Activated naive CD4-positive, alpha-beta T cell treated with anti-CD3 and anti-CD28 coated beads for 36 hours (primary cell): ENCODE measurements at regions not wholly inside any gene's neighbourhood (a gene's known extent, or its start where the extent isn't known, plus 50 kb on each side); places are given as distances from the start of the nearest gene placed in this dataset.

Experiments
- CTCF ChIA-PET: fragments of 350-600 bp; sonication (Branson Sonifier 250); formaldehyde crosslinking; loops from one replicate; lab custom pipeline; 2021; ENCODE audit warnings: antibody characterized with exemption; lab: Charles Lee
- DNase-seq: peaks from one replicate; pipeline ENCODE4 v3.0.0-alpha.2; 2020
- H3K27ac Mint-ChIP-seq: one replicate; pipeline ENCODE4 v1.8.0; 2021; ENCODE audit warnings: mild to moderate bottlenecking, mixed read lengths
- H3K27me3 Mint-ChIP-seq: one replicate; pipeline ENCODE4 v1.8.0; 2021; ENCODE audit warnings: low read depth, mixed read lengths
- H3K36me3 Mint-ChIP-seq: one replicate; pipeline ENCODE4 v1.8.0; 2021; ENCODE audit warnings: low read depth, mixed read lengths
- H3K4me1 Mint-ChIP-seq: one replicate; pipeline ENCODE4 v1.8.0; 2021; ENCODE audit warnings: low read depth, mixed read lengths
- H3K4me3 Mint-ChIP-seq: one replicate; pipeline ENCODE4 v1.8.0; 2021; ENCODE audit warnings: mild to moderate bottlenecking, moderate library complexity, mixed read lengths
- H3K9me3 Mint-ChIP-seq: one replicate; pipeline ENCODE4 v1.8.0; 2021; ENCODE audit warnings: mixed read lengths
- intact Hi-C: fragments of 100-400 bp; cut with micrococcal nuclease; formaldehyde crosslinking; loops from one replicate; pipeline ENCODE4 v1.15.1; 2023

GRCh38 chr10:124239134-124239533 is 145.7 kb upstream of the CHST15 start:
- no peaks in the 10 kb centered on the region for H3K9me3 Mint-ChIP-seq
- no peak overlapping the region for H3K27ac Mint-ChIP-seq
- CTCF ChIA-PET, result interaction anchor here (1.0 kb wide), 1 partner anchor 152 kb away, joined by 4 read pairs; no protein-coding TSS in a partner anchor

GRCh38 chr10:124238367-124238766 is 145.0 kb upstream of the CHST15 start:
- Mint-ChIP-seq H3K4me1 (no peaks in the 10 kb centered on the region), H3K27ac (no peak overlapping the region), H3K27me3 (no peaks in the 10 kb centered on the region), H3K9me3 (no peaks in the 10 kb centered on the region), H3K36me3 (no peaks in the 10 kb centered on the region), H3K4me3 (no peak overlapping the region)
- CTCF ChIA-PET, result interaction anchor here (1.0 kb wide), 1 partner anchor 153 kb away, joined by 4 read pairs; no protein-coding TSS in a partner anchor
- intact Hi-C loops, result no loop called here
- no peak for DNase-seq

More at GRCh38 chr10:124239134-124239533, 145.7 kb upstream of the CHST15 start:
- Mint-ChIP-seq H3K4me3 (no peak overlapping the region), H3K4me1 (no peaks in the 10 kb centered on the region), H3K27me3 (no peaks in the 10 kb centered on the region), H3K36me3 (no peaks in the 10 kb centered on the region)
- intact Hi-C loops, result no loop called here
- no peak for DNase-seq

GRCh38 chr10:124237282-124237961 is 144.0 kb upstream of the CHST15 start:
- Mint-ChIP-seq H3K4me3 (no peak overlapping the region), H3K27ac (no peak overlapping the region), H3K9me3 (no peaks in the 10 kb centered on the region), H3K36me3 (no peaks in the 10 kb centered on the region), H3K27me3 (no peaks in the 10 kb centered on the region), H3K4me1 (no peaks in the 10 kb centered on the region)
- intact Hi-C loops, result no loop called here
- CTCF ChIA-PET, result no interaction called here
- no peak for DNase-seq

- Mint-ChIP-seq H3K9me3 (no peaks in the 10 kb centered on the region), H3K4me1 (no peaks in the 10 kb centered on the region), H3K27ac (no peak overlapping the region), H3K36me3 (no peaks in the 10 kb centered on the region), H3K27me3 (no peaks in the 10 kb centered on the region), H3K4me3 (no peak overlapping the region)
- intact Hi-C loops, result no loop called here
- DNase-seq, result no peak
- CTCF ChIA-PET, result no interaction called here
Observed at GRCh38 chr10:124236816-124237215, 143.4 kb upstream of the CHST15 start.

GRCh38 chr10:124236136-124236535 is 142.7 kb upstream of the CHST15 start:
- DNase-seq, result no peak
- Mint-ChIP-seq H3K4me3 (no peak overlapping the region), H3K4me1 (no peaks in the 10 kb centered on the region), H3K9me3 (no peaks in the 10 kb centered on the region), H3K27me3 (no peaks in the 10 kb centered on the region), H3K27ac (no peak overlapping the region), H3K36me3 (no peaks in the 10 kb centered on the region)
- intact Hi-C loops, result no loop called here
- CTCF ChIA-PET, result no interaction called here

GRCh38 chr10:124235232-124235631 is 141.8 kb upstream of the CHST15 start:
- no peak overlapping the region for H3K4me3 Mint-ChIP-seq
- CTCF ChIA-PET, result no interaction called here
- no peak overlapping the region for H3K27ac Mint-ChIP-seq

GRCh38 chr10:124233546-124234138 is 140.2 kb upstream of the CHST15 start:
- DNase-seq, result no peak
- H3K36me3 Mint-ChIP-seq, result no peaks in the 10 kb centered on the region
- H3K4me3 Mint-ChIP-seq, result no peak overlapping the region
- CTCF ChIA-PET, result no interaction called here
- intact Hi-C loops, result loop anchor here (5.0 kb wide), 1 partner anchor 229 kb away; the partner anchor contains the start of gene LHPP
- H3K27me3 Mint-ChIP-seq, result no peaks in the 10 kb centered on the region
- no peak overlapping the region for H3K27ac Mint-ChIP-seq
- H3K4me1 Mint-ChIP-seq, result no peaks in the 10 kb centered on the region
- H3K9me3 Mint-ChIP-seq, result peaks cover 3% of the 10 kb centered on the region

More at GRCh38 chr10:124235232-124235631, 141.8 kb upstream of the CHST15 start:
- Mint-ChIP-seq H3K36me3 (no peaks in the 10 kb centered on the region), H3K4me1 (no peaks in the 10 kb centered on the region), H3K9me3 (peaks cover 3% of the 10 kb centered on the region), H3K27me3 (no peaks in the 10 kb centered on the region)
- intact Hi-C loops, result no loop called here
- DNase-seq, result no peak

- Mint-ChIP-seq H3K4me3 (no peak overlapping the region), H3K9me3 (peaks cover 3% of the 10 kb centered on the region), H3K27ac (no peak overlapping the region), H3K4me1 (no peaks in the 10 kb centered on the region), H3K27me3 (no peaks in the 10 kb centered on the region), H3K36me3 (no peaks in the 10 kb centered on the region)
- no peak for DNase-seq
- CTCF ChIA-PET, result no interaction called here
- intact Hi-C loops, result loop anchor here (5.0 kb wide), 1 partner anchor 229 kb away; the partner anchor contains the start of gene LHPP
Observed at GRCh38 chr10:124232686-124233545, 139.5 kb upstream of the CHST15 start.

- Mint-ChIP-seq H3K36me3 (no peaks in the 10 kb centered on the region), H3K27ac (no peak overlapping the region), H3K9me3 (peaks cover 10% of the 10 kb centered on the region), H3K4me3 (no peak overlapping the region), H3K4me1 (no peaks in the 10 kb centered on the region), H3K27me3 (no peaks in the 10 kb centered on the region)
- CTCF ChIA-PET, result interaction anchor here (0.8 to 1.5 kb wide), 2 partner anchors 157 to 236 kb away, joined by 3 read pairs; no protein-coding TSS in a partner anchor
- peak; percentile 79 for DNase-seq
- intact Hi-C loops, result loop anchor here (5.0 kb wide), 1 partner anchor 231 kb away; the partner anchor contains the start of gene LHPP
Observed at GRCh38 chr10:124231168-124232155, 138.1 kb upstream of the CHST15 start.

GRCh38 chr10:124230635-124231167 is 137.3 kb upstream of the CHST15 start:
- Mint-ChIP-seq H3K27ac (no peak overlapping the region), H3K27me3 (no peaks in the 10 kb centered on the region), H3K4me1 (no peaks in the 10 kb centered on the region), H3K9me3 (peaks cover 10% of the 10 kb centered on the region), H3K4me3 (no peak overlapping the region), H3K36me3 (no peaks in the 10 kb centered on the region)
- CTCF ChIA-PET, result interaction anchor here (0.8 to 1.5 kb wide), 2 partner anchors 158 to 235 kb away, joined by 3 read pairs; no protein-coding TSS in a partner anchor
- intact Hi-C loops, result loop anchor here (5.0 kb wide), 1 partner anchor 232 kb away; the partner anchor contains the start of gene LHPP
- DNase-seq, result no peak

- Mint-ChIP-seq H3K36me3 (no peaks in the 10 kb centered on the region), H3K27me3 (no peaks in the 10 kb centered on the region), H3K9me3 (peaks cover 10% of the 10 kb centered on the region), H3K4me1 (no peaks in the 10 kb centered on the region), H3K27ac (no peak overlapping the region), H3K4me3 (no peak overlapping the region)
- intact Hi-C loops, result loop anchor here (5.0 to 10.0 kb wide), 5 partner anchors 135 to 1815 kb away; partner anchors contain the start of genes BUB3, CHST15 and LHPP
- DNase-seq, result no peak
- CTCF ChIA-PET, result no interaction called here
Observed at GRCh38 chr10:124229989-124230634, 136.7 kb upstream of the CHST15 start.
